Peyer's patch (tissue), 4 donors: ENCODE measurements at regions not wholly inside any gene's neighbourhood (a gene's known extent, or its start where the extent isn't known, plus 50 kb on each side); places are given as distances from the start of the nearest gene placed in this dataset.

ENCODE experiments used
- DNase-seq, 3 donors: peaks; one replicate each; pipeline ENCODE4 v3.0.0-alpha.2; 2017 to 2019
- H3K27ac ChIP-seq, 4 donors: fragments of 200-600 bp; sonication (generic); one replicate each; pipeline ENCODE4 v1.5.1; 2016 to 2019
- H3K27me3 ChIP-seq, 2 donors: fragments of 200-600 bp; sonication (generic); one replicate each; pipeline ENCODE4 v1.5.1; 2019
- H3K36me3 ChIP-seq, 3 donors: fragments of 200-600 bp; sonication (generic); one replicate each; pipeline ENCODE4 v1.5.1; 2016 to 2019
- H3K4me1 ChIP-seq, 4 donors: fragments of 200-600 bp; sonication (generic); one replicate each; pipeline ENCODE4 v1.5.1; 2016 to 2019
- H3K4me3 ChIP-seq, 4 donors: fragments of 200-600 bp; sonication (generic); 1 replicate in 3 of 4; 2 replicates in 1 of 4; pipeline ENCODE4 v1.5.1; 2016 to 2019; ENCODE audit warnings: mild to moderate bottlenecking in 1 of 4
- H3K9me3 ChIP-seq, 4 donors: fragments of 200-600 bp; sonication (generic); one replicate each; pipeline ENCODE4 v1.5.1; 2016 to 2019; ENCODE audit warnings: mild to moderate bottlenecking in 1 of 4
- CTCF ChIP-seq, 6 experiments: fragments of 450-650 bp in 4 of 6; fragments of 200-600 bp in 2 of 6; sonication (generic) in 1 of 6; IDR thresholded peaks; one replicate each; pipeline ENCODE4 v1.5.1; 2017 to 2019; ENCODE audit warnings: antibody characterized with exemption in 6 of 6, mild to moderate bottlenecking in 3 of 6, moderate library complexity in 1 of 6
- POLR2A ChIP-seq, 2 donors: fragments of 450-650 bp; IDR thresholded peaks; one replicate each; pipeline ENCODE4 v1.5.1; 2017; ENCODE audit warnings: antibody characterized with exemption in 2 of 2, mild to moderate bottlenecking in 2 of 2, moderate library complexity in 2 of 2

- DNase-seq: no peak
- TF ChIP-seq POLR2A (IDR thresholded peaks at IDR 0.05): no peak
- Histone ChIP-seq H3K9me3 (no peaks in the 10 kb centered on the region), H3K27ac (no peak overlapping the region), H3K27me3 (no peaks in the 10 kb centered on the region), H3K4me3 (no peak overlapping the region), H3K4me1 (no peaks in the 10 kb centered on the region), H3K36me3 (no peaks in the 10 kb centered on the region)
Measured at GRCh38 chr9:78725503-78725902, 428.6 kb downstream of the PSAT1 start.

- Histone ChIP-seq H3K36me3 (no peaks in the 10 kb centered on the region), H3K4me3 (no peak overlapping the region), H3K9me3 (no peaks in the 10 kb centered on the region), H3K4me1 (no peaks in the 10 kb centered on the region), H3K27ac (no peak overlapping the region), H3K27me3 (no peaks in the 10 kb centered on the region)
- no peak for TF ChIP-seq CTCF (IDR thresholded peaks at IDR 0.05)
- no peak for TF ChIP-seq POLR2A (IDR thresholded peaks at IDR 0.05)
- no peak for DNase-seq
Measured at GRCh38 chr9:78745331-78745730, 448.4 kb downstream of the PSAT1 start.

GRCh38 chr9:78746010-78746409, 449.1 kb downstream of the PSAT1 start:
- no peak for DNase-seq
- no peaks in the 10 kb centered on the region for H3K9me3 ChIP-seq
- no peak overlapping the region for H3K4me3 ChIP-seq
- no peaks in the 10 kb centered on the region for H3K4me1 ChIP-seq
- H3K27me3 ChIP-seq: no peaks in the 10 kb centered on the region
- no peak overlapping the region for H3K27ac ChIP-seq
- H3K36me3 ChIP-seq: no peaks in the 10 kb centered on the region
- TF ChIP-seq CTCF (IDR thresholded peaks at IDR 0.05): no peak
- TF ChIP-seq POLR2A (IDR thresholded peaks at IDR 0.05): no peak

- no peak for DNase-seq
- Histone ChIP-seq H3K4me3 (no peak overlapping the region), H3K9me3 (no peaks in the 10 kb centered on the region), H3K27me3 (no peaks in the 10 kb centered on the region), H3K4me1 (no peaks in the 10 kb centered on the region), H3K36me3 (no peaks in the 10 kb centered on the region), H3K27ac (no peak overlapping the region)
- TF ChIP-seq CTCF (IDR thresholded peaks at IDR 0.05): no peak
- TF ChIP-seq POLR2A (IDR thresholded peaks at IDR 0.05): no peak
Measured at GRCh38 chr9:78753039-78753438, 456.1 kb downstream of the PSAT1 start.

- H3K27me3 ChIP-seq: no peaks in the 10 kb centered on the region
- H3K9me3 ChIP-seq: no peaks in the 10 kb centered on the region
- no peak overlapping the region for H3K4me3 ChIP-seq
- H3K27ac ChIP-seq: no peak overlapping the region
- no peaks in the 10 kb centered on the region for H3K36me3 ChIP-seq
- TF ChIP-seq CTCF (IDR thresholded peaks at IDR 0.05) (no peak), POLR2A (IDR thresholded peaks at IDR 0.05) (no peak)
- H3K4me1 ChIP-seq: no peaks in the 10 kb centered on the region
- no peak for DNase-seq
Measured at GRCh38 chr9:78756813-78757510, 460.0 kb downstream of the PSAT1 start.

- DNase-seq: no peak
- H3K4me3 ChIP-seq: no peak overlapping the region
Measured at GRCh38 chr9:78763424-78763823, 466.5 kb downstream of the PSAT1 start.

More at GRCh38 chr9:78763424-78763823, 466.5 kb downstream of the PSAT1 start:
- Histone ChIP-seq H3K9me3 (no peaks in the 10 kb centered on the region), H3K36me3 (no peaks in the 10 kb centered on the region), H3K4me1 (no peaks in the 10 kb centered on the region), H3K27me3 (no peaks in the 10 kb centered on the region), H3K27ac (no peak overlapping the region)
- TF ChIP-seq POLR2A (IDR thresholded peaks at IDR 0.05): no peak
- no peak for TF ChIP-seq CTCF (IDR thresholded peaks at IDR 0.05)
